Activated naive CD8-positive, alpha-beta T cell treated with anti-CD3 and anti-CD28 coated beads for 36 hours (primary cell): ENCODE measurements at regions not wholly inside any gene's neighbourhood (a gene's known extent, or its start where the extent isn't known, plus 50 kb on each side); places are given as distances from the start of the nearest gene placed in this dataset.
A peak's percentile ranks its signal among the peaks of the same experiment; 100 is the strongest.
"Not testable (repeated sequence)": the region's sequence is repeated elsewhere in the genome, so short reads cannot be mapped to it uniquely, and the experiment has no call there.

Experiments
- DNase-seq: peaks from one replicate; pipeline ENCODE4 v3.0.0; 2021
- H3K27ac Mint-ChIP-seq: one replicate; pipeline ENCODE4 v1.8.0; 2022; ENCODE audit warnings: mild to moderate bottlenecking, moderate library complexity, mixed read lengths
- H3K27me3 Mint-ChIP-seq: one replicate; pipeline ENCODE4 v1.8.0; 2022; ENCODE audit warnings: mild to moderate bottlenecking, mixed read lengths
- H3K36me3 Mint-ChIP-seq: one replicate; pipeline ENCODE4 v1.8.0; 2021; ENCODE audit warnings: mild to moderate bottlenecking, mixed read lengths
- H3K4me1 Mint-ChIP-seq: one replicate; pipeline ENCODE4 v1.8.0; 2021; ENCODE audit warnings: mixed read lengths
- H3K4me3 Mint-ChIP-seq: one replicate; pipeline ENCODE4 v1.8.0; 2022; ENCODE audit warnings: mild to moderate bottlenecking, moderate library complexity, mixed read lengths
- H3K9me3 Mint-ChIP-seq: one replicate; pipeline ENCODE4 v1.8.0; 2022; ENCODE audit warnings: mixed read lengths

DNA sequence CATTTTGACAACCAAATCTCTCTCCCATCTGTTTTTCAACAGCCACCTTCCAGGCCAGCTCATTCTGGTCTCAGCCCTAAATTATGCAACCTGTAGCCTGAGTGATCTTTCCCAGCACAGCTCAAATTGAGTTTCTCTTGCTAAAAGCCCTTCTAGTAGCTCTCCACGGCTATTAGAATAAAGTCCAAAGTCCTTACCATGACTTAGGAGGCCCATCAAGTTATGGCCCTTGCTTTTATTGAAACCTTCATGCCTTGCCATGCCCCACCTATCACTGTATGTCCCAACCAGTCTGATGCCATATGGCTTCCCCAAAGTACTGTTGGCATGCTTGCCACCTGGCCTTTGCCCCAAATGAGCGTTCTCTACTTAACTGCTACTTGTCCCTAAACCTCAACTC is 303.5 kb upstream of the GADL1 start:
- H3K27me3 Mint-ChIP-seq = no peaks in the 10 kb centered on the region
- no peaks in the 10 kb centered on the region for H3K36me3 Mint-ChIP-seq
- no peak overlapping the region for H3K27ac Mint-ChIP-seq
- no peak overlapping the region for H3K4me3 Mint-ChIP-seq
- DNase-seq = no peak
- no peaks in the 10 kb centered on the region for H3K9me3 Mint-ChIP-seq
- no peaks in the 10 kb centered on the region for H3K4me1 Mint-ChIP-seq

DNA sequence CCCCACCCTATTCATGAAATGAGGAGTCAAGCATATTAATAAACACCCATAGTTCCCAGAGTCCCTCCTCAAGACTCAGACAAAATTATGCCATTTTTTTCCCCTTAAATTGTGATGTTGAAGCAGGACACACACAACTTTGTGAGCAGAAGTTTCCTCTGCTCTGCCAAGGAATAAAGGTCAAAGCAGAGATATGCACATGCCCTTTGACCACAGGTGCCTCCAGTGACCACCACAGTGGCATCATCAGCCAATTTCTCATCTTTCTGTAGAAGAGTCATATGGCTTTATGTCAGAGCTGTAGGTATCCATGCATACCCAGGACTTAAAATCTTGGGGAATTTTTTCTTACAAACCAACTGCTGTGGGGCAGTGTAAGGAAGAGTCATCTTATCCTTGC is 304.4 kb upstream of the GADL1 start:
- no peak for DNase-seq
- no peaks in the 10 kb centered on the region for H3K4me1 Mint-ChIP-seq
- H3K9me3 Mint-ChIP-seq = no peaks in the 10 kb centered on the region
- H3K27me3 Mint-ChIP-seq = no peaks in the 10 kb centered on the region
- H3K4me3 Mint-ChIP-seq = no peak overlapping the region
- H3K36me3 Mint-ChIP-seq = no peaks in the 10 kb centered on the region
- H3K27ac Mint-ChIP-seq = no peak overlapping the region

DNA sequence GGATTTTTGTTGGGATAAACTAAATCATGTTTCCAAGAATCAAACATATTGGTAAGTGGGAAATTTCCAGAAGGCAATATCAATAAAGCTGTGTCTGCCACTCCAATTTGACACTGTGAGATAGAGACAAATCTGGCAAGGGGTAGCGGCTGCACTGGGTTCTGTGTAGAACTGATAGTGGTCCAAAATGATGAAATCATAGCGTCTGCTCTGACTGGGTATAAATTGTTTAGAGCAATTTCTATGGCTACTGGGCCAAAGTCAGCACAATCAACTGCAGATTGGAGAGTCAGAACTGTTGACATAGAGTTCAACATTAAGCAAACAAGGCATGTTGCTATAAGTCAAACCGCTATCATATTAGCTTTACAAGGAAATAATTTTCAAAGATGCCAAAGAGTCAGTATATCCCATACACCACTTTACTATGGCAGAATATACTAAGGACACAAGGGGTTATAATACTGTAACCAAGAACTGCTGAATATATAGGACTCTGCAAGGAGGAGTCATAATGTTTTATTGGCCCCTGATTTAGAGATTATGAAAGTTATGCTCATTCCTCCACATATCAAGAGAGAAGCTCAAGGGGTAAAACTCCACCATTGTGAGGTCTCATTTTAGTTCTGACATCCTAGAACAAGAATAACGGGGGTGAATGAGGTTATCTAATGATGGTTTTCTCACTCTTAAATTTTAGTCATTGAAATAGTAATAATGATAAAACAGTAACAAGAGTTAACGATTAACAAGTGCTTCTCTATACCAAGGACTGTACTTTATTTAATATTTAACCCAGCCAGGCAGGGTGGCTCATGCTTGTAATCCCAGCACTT is 309.7 kb upstream of the GADL1 start:
- no peak overlapping the region for H3K27ac Mint-ChIP-seq
- H3K27me3 Mint-ChIP-seq = no peaks in the 10 kb centered on the region
- no peak overlapping the region for H3K4me3 Mint-ChIP-seq
- H3K9me3 Mint-ChIP-seq = peaks cover 10% of the 10 kb centered on the region
- H3K36me3 Mint-ChIP-seq = peaks cover 2% of the 10 kb centered on the region
- peaks cover 4% of the 10 kb centered on the region for H3K4me1 Mint-ChIP-seq
- no peak for DNase-seq

DNA sequence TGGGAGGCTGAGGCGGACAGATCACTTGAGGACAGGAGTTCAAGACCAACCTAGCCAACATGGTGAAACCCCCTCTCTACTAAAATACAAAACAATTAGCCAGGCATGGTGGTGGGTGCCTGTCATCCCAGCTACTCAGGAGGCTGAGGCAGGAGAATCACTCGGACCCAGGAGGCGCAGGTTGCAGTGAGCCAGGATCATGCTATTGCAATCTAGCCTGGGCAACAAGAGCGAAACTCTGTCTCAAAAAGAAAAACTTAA is 310.3 kb upstream of the GADL1 start:
- peaks cover 14% of the 10 kb centered on the region for H3K9me3 Mint-ChIP-seq
- not testable (repeated sequence) for DNase-seq, H3K4me3 Mint-ChIP-seq, H3K27ac Mint-ChIP-seq, H3K4me1 Mint-ChIP-seq, H3K27me3 Mint-ChIP-seq, H3K36me3 Mint-ChIP-seq

DNA sequence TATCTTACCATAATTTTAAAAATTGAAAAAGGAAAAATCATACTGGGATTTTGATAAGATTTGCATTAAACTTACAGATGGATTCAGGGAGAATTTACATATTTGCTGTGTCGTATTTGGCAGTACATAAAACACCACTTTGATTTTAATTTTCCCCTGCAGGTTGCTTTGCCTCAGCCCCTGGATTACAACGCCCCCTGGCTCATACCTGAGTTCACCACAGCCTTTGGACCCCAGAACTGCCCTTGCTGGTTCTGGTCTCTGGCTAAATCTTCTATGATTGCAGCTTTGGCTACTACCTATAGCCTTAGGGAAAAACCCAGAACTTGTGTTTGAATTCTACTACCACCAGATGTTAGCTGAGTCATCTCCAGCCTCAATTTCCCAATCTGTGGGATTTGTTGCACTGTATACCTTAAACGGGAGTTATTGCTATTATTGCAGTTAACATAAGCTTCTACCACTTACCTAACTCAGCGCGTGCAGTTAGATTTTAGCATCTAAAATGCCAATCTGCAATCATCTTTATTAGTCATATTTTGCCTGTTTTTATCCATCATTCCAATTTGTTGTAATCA is 315.7 kb upstream of the GADL1 start:
- H3K4me3 Mint-ChIP-seq = no peak overlapping the region
- no peaks in the 10 kb centered on the region for H3K27me3 Mint-ChIP-seq
- no peak for DNase-seq
- H3K36me3 Mint-ChIP-seq = peaks cover 5% of the 10 kb centered on the region
- peaks cover 14% of the 10 kb centered on the region for H3K9me3 Mint-ChIP-seq
- peaks cover 53% of the 10 kb centered on the region for H3K4me1 Mint-ChIP-seq
- H3K27ac Mint-ChIP-seq = no peak overlapping the region

DNA sequence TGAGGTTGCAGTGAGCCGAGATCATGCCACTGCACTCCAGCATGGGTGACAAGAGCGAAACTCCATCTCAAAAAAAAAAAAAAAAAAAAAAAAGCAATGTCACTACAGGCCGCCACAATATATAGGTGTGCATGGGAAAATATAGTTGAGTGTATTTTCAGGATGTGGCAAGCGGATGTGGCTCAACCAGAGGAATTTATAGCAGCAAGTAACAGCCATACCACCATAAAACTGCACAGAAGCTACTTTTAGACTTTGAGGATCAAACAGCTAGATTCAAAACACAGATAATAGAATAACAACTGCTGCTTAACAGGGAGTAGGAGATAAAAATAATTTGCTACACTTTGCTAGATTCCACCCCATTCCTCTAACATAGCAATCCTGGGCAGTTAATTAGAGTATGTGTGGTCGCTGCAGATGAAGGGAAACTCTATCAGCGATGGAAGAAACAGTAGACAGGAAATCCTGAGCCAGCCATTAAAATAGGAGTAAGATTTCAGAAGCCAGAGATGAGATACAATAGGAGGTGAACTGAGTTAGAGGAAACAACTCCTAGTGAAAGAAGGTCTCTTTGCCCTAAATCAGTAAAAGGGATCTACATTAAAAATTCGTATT is 318.7 kb upstream of the STT3B start:
- Mint-ChIP-seq H3K4me3 (peak overlapping the region; percentile 26), H3K9me3 (peaks cover 4% of the 10 kb centered on the region), H3K4me1 (peaks cover 73% of the 10 kb centered on the region), H3K27me3 (no peaks in the 10 kb centered on the region), H3K36me3 (peaks cover 3% of the 10 kb centered on the region), H3K27ac (peak overlapping the region; percentile 70)
- DNase-seq = peak; percentile 18

DNA sequence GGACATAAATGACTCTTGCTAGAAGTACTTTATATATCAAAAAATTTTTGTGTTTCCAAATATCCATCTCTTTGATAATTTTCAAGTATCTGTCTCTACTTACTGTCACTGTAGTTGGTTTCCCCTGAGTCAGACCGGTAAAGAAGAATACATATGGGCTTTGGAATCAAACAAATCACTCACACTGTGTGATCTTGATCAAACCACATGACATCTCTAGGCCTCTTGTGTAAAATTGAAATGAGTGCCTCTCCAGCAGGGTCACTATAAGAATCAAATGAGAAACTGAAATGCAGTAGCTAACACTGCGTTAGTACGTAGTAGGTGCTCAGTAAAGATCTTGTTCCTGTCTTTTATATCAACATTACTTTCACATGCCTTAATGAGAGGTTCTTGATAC is 314.6 kb upstream of the STT3B start:
- H3K27me3 Mint-ChIP-seq = no peaks in the 10 kb centered on the region
- H3K4me1 Mint-ChIP-seq = peaks cover 70% of the 10 kb centered on the region
- H3K9me3 Mint-ChIP-seq = peaks cover 7% of the 10 kb centered on the region
- H3K36me3 Mint-ChIP-seq = peaks cover 7% of the 10 kb centered on the region
- no peak for DNase-seq
- H3K4me3 Mint-ChIP-seq = no peak overlapping the region
- no peak overlapping the region for H3K27ac Mint-ChIP-seq

DNA sequence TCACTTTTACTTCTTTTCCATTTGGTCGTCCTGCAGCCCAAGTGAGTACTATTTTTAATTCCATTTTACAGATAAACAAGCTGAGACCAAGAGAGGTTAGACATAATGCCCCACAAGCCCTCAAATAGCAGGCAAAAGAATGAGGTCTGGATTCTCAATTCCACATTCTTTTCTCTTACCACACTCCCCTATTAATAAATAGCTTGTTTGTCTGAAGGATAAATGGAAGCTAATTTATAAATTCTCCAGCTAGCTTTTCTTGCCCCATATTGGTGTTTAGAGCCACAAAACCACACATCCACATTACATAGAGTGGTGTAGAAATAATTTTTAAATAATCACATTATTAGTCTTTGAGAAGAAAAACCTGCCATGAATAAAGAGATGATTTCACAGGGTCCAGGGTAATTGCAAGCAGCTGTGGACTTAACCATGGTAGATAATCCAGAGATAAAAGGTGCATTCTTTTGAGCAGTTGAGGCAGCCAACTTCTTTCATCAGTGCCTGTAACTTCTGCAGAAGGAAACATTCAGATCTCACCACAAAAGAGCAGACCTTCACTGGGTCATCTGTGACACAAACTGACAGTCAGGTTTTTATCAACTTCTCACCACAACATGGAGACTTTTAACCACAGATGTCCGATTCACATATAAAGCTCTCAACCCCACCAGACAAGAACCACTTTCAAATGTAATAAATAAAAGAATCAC is 313.4 kb upstream of the STT3B start:
- Mint-ChIP-seq H3K27me3 (no peaks in the 10 kb centered on the region), H3K4me1 (peaks cover 66% of the 10 kb centered on the region), H3K9me3 (peaks cover 7% of the 10 kb centered on the region), H3K36me3 (peaks cover 7% of the 10 kb centered on the region), H3K27ac (peak overlapping the region; percentile 6), H3K4me3 (no peak overlapping the region)
- DNase-seq = no peak

DNA sequence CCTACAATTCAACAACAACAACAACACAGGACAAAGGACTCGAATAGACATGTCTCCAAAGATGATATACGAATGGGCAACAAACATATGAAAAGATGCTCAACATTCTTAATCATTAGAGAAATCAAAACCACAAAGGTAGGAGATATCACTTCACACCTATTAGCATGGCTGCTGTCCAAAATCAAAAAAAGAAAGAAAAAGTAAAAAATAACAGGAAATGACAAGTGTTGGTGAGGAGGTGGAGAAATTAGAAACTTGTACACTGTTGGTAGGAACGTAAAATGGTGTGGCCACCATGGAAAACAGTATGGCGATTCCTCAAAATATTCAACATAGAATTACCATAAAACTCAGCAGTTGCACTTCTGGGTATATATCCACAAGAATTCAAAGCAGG is 312.3 kb upstream of the STT3B start:
- H3K9me3 Mint-ChIP-seq = peaks cover 7% of the 10 kb centered on the region
- peaks cover 58% of the 10 kb centered on the region for H3K4me1 Mint-ChIP-seq
- no peak for DNase-seq
- H3K4me3 Mint-ChIP-seq = no peak overlapping the region
- H3K27ac Mint-ChIP-seq = no peak overlapping the region
- no peaks in the 10 kb centered on the region for H3K27me3 Mint-ChIP-seq
- peaks cover 7% of the 10 kb centered on the region for H3K36me3 Mint-ChIP-seq

DNA sequence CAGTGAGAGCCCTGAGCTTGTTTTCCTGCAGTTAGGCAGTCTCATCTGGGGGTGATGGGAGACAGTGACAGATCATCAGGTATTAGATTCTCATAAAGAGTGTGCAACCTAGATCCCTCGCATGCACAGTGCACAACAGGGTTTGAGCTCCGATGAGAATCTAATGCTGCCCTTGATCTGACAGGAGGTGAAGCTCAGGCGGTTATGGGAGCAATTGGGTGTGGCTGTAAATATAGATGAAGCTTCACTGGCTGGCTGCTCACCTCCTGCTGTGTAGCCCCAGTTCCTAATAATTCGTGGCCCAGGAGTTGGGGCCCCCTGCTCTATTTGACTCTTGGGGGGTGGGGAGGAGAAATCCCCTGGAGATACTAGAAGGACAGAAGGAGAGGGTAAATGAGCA is 309.4 kb upstream of the STT3B start:
- peaks cover 15% of the 10 kb centered on the region for H3K36me3 Mint-ChIP-seq
- no peak overlapping the region for H3K27ac Mint-ChIP-seq
- H3K9me3 Mint-ChIP-seq = peaks cover 14% of the 10 kb centered on the region
- no peaks in the 10 kb centered on the region for H3K27me3 Mint-ChIP-seq
- peaks cover 68% of the 10 kb centered on the region for H3K4me1 Mint-ChIP-seq
- no peak overlapping the region for H3K4me3 Mint-ChIP-seq
- DNase-seq = no peak

DNA sequence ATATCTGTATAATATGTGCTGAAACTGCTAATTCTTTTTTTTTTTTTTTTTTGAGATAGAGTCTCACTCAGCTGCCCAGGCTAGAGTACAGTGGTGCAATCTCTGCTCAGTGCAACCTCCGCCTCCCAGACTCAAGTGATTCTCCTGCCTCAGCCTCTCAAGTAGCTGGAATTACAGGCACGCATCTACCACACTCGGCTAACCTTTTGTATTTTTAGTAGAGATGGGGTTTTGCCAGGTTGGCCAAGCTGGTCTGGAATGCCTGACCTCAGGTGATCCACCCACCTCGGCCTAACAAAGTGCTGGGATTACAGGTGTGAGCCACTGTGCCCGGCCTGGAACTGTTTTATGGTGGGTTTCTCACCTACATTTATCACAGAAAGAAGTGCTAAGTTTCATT is 307.8 kb upstream of the STT3B start:
- H3K9me3 Mint-ChIP-seq = peaks cover 14% of the 10 kb centered on the region
- H3K27ac Mint-ChIP-seq = no peak overlapping the region
- peaks cover 65% of the 10 kb centered on the region for H3K4me1 Mint-ChIP-seq
- DNase-seq = no peak
- no peaks in the 10 kb centered on the region for H3K27me3 Mint-ChIP-seq
- no peak overlapping the region for H3K4me3 Mint-ChIP-seq
- peaks cover 23% of the 10 kb centered on the region for H3K36me3 Mint-ChIP-seq

DNA sequence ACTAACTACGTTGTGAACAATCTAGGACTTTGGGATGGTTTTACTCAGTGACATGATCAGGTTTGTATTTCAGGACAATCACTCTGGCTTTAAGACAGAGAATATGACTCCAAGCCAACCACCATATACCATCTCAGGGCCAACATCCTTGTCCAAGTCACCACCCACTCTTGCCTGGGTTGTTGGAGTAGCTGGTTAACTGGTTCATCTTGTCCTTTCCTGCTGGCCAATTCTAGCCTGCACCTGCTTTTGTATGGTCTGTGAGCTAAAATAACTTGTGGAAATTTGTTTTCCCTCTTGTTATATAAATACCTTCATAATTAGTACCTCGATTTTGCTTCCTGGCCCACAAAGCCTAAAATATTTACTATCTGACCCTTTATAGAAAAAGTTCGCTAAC is 306.8 kb upstream of the STT3B start:
- no peak for DNase-seq
- H3K4me3 Mint-ChIP-seq = no peak overlapping the region
- peaks cover 7% of the 10 kb centered on the region for H3K9me3 Mint-ChIP-seq
- no peaks in the 10 kb centered on the region for H3K27me3 Mint-ChIP-seq
- H3K4me1 Mint-ChIP-seq = peaks cover 63% of the 10 kb centered on the region
- peaks cover 17% of the 10 kb centered on the region for H3K36me3 Mint-ChIP-seq
- peak overlapping the region; percentile 70 for H3K27ac Mint-ChIP-seq

DNA sequence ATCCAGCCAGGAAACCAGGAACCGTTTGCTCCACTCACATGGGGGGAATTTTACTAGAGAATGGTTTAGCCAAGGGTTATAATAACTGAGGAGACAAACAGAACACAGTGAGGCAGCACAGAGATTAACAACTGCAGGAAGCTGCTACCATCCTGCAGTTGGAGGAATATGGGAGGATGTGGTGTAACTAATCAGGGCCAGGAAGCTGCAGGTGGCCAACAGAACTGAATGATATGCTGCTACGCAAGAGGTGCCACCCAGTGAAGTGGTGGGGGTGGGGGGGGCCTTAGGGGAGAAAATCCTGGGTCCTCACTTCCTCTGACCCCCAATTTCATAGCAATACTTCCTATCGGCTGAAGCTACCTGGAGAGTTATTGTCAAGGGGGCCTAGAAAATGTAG is 306.4 kb upstream of the STT3B start:
- Mint-ChIP-seq H3K36me3 (peaks cover 18% of the 10 kb centered on the region), H3K4me3 (no peak overlapping the region), H3K27ac (peak overlapping the region; percentile 70), H3K4me1 (peaks cover 65% of the 10 kb centered on the region), H3K9me3 (peaks cover 7% of the 10 kb centered on the region), H3K27me3 (no peaks in the 10 kb centered on the region)
- DNase-seq = no peak

DNA sequence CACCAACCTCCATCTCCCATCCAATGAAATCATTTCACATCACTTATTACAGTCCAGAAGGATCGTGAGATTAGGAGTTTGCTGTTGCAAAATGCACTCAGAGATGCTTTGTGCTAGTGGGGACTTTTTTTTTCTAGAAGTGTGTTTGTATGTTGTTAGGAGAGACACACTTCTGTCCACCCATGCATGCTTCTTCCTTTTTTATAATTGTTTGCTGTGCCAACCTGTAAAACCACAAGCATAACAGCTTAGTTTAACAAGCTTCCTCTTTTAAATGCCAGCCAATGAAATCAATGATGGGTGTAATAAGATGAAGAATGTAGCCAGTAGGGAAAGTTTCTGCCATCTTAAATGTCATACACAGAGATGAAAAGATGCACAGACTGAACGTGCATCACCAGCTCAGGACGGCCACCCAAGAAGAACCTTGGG is 305.6 kb upstream of the STT3B start:
- H3K36me3 Mint-ChIP-seq = peaks cover 18% of the 10 kb centered on the region
- no peak overlapping the region for H3K4me3 Mint-ChIP-seq
- H3K27me3 Mint-ChIP-seq = no peaks in the 10 kb centered on the region
- peak overlapping the region; percentile 70 for H3K27ac Mint-ChIP-seq
- peaks cover 67% of the 10 kb centered on the region for H3K4me1 Mint-ChIP-seq
- no peak for DNase-seq
- peaks cover 7% of the 10 kb centered on the region for H3K9me3 Mint-ChIP-seq

DNA sequence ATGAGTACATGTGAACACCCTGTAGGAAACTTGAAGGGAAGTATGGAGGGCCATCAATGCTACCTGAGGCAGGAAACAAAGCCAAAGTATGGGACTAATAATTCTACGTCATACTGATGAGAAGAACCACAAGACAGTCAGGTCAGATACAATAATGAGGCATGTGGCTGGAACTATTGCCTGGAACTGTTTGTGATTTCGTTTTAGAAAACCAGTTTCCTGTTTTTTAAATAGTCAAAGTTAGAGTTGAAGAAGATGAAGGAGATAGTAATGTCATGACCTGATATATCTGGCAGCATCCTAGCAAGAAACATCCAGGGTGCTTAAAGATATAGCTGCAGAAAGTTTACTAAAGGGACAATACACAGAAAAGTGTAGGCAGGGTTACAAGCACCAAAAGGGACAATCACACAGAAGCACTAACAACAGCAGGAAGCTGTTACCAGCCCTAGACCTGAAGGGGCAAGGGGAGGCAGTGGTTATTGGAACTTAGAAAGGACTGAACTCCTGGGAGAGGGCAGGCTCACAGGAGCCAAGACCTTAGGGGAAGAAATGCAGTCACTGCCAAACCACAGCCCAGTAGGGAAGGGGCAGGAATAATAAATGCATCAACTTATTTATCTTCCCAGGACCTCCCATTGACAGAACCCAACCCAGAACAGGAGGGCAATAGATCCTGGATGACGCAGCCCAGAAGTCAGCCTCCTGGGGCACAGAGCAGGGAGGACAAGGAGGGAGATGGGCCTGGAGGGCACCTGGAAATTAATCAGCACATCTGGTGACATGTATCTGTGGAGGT is 302.1 kb upstream of the STT3B start:
- peaks cover 7% of the 10 kb centered on the region for H3K9me3 Mint-ChIP-seq
- no peak overlapping the region for H3K4me3 Mint-ChIP-seq
- DNase-seq = no peak
- H3K36me3 Mint-ChIP-seq = peaks cover 18% of the 10 kb centered on the region
- H3K4me1 Mint-ChIP-seq = peaks cover 69% of the 10 kb centered on the region
- no peaks in the 10 kb centered on the region for H3K27me3 Mint-ChIP-seq
- peak overlapping the region; percentile 64 for H3K27ac Mint-ChIP-seq
